Large intestine (tissue), 3 donors: ENCODE measurements at regions not wholly inside any gene's neighbourhood (a gene's known extent, or its start where the extent isn't known, plus 50 kb on each side); places are given as distances from the start of the nearest gene placed in this dataset.

Experiments used
- DNase-seq, 2 donors: peaks; one replicate each; pipeline versions ENCODE4 v3.0.0 to v3.0.0-alpha.2; 2013
- H3K27ac ChIP-seq: one replicate; pipeline ENCODE4 v1.5.1; 2013; ENCODE audit warnings: low read length
- H3K27me3 ChIP-seq: 2 replicates; pipeline ENCODE4 v1.6.1; 2013; ENCODE audit warnings: low read length; ENCODE audit not compliant: control insufficient read depth, insufficient read depth
- H3K36me3 ChIP-seq: 2 replicates; pipeline ENCODE4 v1.6.1; 2013; ENCODE audit warnings: low read length; ENCODE audit not compliant: control insufficient read depth, insufficient read depth
- H3K4me1 ChIP-seq: one replicate; pipeline ENCODE4 v1.6.1; 2013; ENCODE audit warnings: low read length; ENCODE audit not compliant: control insufficient read depth, insufficient read depth
- H3K4me3 ChIP-seq: one replicate; pipeline ENCODE4 v1.5.1; 2013; ENCODE audit warnings: low read length
- H3K9me3 ChIP-seq: one replicate; pipeline ENCODE4 v1.6.1; 2013; ENCODE audit warnings: mild to moderate bottlenecking, low read depth, low read length, moderate library complexity; ENCODE audit not compliant: control insufficient read depth
- WGBS: methylation state at CpG from one replicate; pipeline ENCODE4 v1.1.5; 2013; ENCODE audit warnings: low lambda C conversion rate; ENCODE audit not compliant: insufficient coverage; 5-methylcytosine and 5-hydroxymethylcytosine counted together

DNA sequence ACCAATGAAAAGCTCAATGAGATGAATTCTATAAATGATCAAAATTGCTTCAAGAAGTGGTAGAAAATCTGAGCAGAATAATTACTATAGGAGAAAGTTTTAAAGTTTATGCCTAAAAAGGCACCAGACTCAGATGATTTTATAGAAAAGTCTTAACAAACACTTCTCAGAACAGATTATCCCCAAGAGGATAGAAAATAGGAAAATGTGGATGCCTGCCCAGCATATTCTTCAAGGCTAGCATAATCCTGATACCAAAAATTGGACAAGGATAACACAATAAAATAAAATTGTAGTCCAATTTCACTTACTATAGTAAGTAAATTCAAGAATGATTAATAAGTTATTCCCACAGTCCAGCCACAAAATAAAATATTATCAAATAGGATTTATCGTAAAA lies 397.0 kb downstream of the NR2F1-AS1 start:
- no peak for DNase-seq
- Histone ChIP-seq H3K27ac (no peak overlapping the region), H3K27me3 (no peaks in the 10 kb centered on the region), H3K36me3 (no peaks in the 10 kb centered on the region), H3K4me3 (no peak overlapping the region), H3K4me1 (no peaks in the 10 kb centered on the region), H3K9me3 (no peaks in the 10 kb centered on the region)
- WGBS: 100% methylated on average over 1 of the region's 1 CpG

DNA sequence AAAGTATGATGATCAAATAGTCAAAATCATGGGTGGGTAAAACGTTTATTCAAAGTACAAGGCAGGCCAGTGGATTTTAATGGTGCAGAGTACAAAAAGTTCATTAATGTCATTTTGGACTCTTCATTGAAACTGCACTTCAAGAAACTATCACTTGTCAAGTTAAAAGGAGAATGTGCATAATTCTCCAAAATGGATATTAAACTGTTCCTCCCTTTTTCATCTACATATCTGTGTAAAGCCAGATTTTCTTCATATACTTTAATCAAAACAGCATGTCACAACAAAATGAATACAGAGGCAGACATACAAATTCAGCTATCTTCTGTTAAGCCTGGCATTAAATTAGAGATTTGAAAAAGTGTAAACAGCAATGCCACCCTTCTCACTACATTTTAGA lies 401.6 kb downstream of the NR2F1-AS1 start:
- no peak overlapping the region for H3K27ac ChIP-seq
- no peak for DNase-seq
- H3K4me1 ChIP-seq: no peaks in the 10 kb centered on the region
- H3K9me3 ChIP-seq: no peaks in the 10 kb centered on the region
- no peaks in the 10 kb centered on the region for H3K36me3 ChIP-seq
- no peaks in the 10 kb centered on the region for H3K27me3 ChIP-seq
- no CpG with 5 or more reads among the region's 1 CpG for WGBS
- no peak overlapping the region for H3K4me3 ChIP-seq

DNA sequence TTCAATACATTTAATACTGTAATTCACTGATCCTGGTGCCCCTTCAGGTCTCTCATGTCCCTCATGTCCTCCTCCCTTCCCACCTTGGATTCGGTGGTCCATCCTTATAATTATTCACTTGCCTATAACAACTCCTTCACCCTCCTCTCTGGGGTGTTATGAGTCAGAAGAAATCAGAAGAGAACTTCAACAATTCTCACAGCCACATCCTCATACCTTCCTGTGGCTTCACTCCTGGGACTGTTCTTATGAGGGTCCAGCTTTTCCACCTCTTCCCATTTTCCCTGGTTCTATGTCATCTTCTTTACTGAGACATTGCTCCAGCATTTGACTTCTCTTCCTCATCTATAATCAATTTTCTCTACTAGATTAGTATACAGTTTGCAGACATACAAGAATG lies 406.1 kb downstream of the NR2F1-AS1 start:
- no peaks in the 10 kb centered on the region for H3K4me1 ChIP-seq
- no peak overlapping the region for H3K27ac ChIP-seq
- H3K36me3 ChIP-seq: no peaks in the 10 kb centered on the region
- WGBS: 100% methylated on average over 1 of the region's 1 CpG
- H3K9me3 ChIP-seq: no peaks in the 10 kb centered on the region
- H3K4me3 ChIP-seq: no peak overlapping the region
- no peaks in the 10 kb centered on the region for H3K27me3 ChIP-seq
- DNase-seq: no peak

DNA sequence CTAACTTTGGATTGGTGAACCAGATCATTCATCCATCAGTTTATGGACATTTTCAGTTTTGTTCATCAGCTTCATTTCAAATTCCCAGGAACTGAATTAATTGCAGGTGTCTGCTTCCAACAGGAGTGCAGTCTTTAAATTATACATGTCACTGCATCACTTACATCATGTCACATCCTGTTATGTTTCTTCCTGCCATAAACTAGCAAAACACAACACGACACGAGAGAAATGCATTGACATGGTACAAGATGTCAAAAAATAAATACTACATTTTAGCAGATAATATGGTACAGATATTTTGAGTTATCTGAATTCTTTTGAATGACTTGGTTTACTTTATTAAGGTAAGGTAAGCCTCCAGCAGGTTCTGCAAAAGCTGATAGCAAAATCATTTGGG lies 415.5 kb downstream of the NR2F1-AS1 start:
- H3K36me3 ChIP-seq: no peaks in the 10 kb centered on the region
- no peak overlapping the region for H3K27ac ChIP-seq
- WGBS: no CpG with 5 or more reads among the region's 2 CpGs
- no peaks in the 10 kb centered on the region for H3K9me3 ChIP-seq
- H3K4me3 ChIP-seq: no peak overlapping the region
- no peaks in the 10 kb centered on the region for H3K27me3 ChIP-seq
- DNase-seq: no peak
- H3K4me1 ChIP-seq: no peaks in the 10 kb centered on the region

DNA sequence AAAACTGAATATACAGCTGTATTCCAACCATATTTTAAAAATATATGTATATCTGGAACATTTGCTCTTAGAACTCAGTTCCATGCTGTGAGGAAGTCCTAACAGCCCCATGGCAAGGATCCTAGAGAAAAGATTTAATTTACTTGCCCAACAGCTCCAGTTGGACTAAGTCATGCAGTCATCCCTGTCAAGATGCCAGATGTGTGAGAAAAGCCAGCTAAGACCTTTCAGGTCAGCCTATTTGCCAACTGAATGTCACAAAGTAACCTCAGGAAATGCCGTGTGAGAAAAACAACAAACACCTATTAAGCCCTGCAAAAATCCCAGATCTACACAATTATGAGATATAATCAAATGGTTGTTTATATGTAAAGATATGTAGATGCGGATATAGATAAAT lies 416.3 kb downstream of the NR2F1-AS1 start:
- Histone ChIP-seq H3K4me3 (no peak overlapping the region), H3K9me3 (no peaks in the 10 kb centered on the region), H3K36me3 (no peaks in the 10 kb centered on the region), H3K4me1 (no peaks in the 10 kb centered on the region), H3K27me3 (no peaks in the 10 kb centered on the region), H3K27ac (no peak overlapping the region)
- no peak for DNase-seq
- 80% methylated on average over 2 of the region's 2 CpGs for WGBS

DNA sequence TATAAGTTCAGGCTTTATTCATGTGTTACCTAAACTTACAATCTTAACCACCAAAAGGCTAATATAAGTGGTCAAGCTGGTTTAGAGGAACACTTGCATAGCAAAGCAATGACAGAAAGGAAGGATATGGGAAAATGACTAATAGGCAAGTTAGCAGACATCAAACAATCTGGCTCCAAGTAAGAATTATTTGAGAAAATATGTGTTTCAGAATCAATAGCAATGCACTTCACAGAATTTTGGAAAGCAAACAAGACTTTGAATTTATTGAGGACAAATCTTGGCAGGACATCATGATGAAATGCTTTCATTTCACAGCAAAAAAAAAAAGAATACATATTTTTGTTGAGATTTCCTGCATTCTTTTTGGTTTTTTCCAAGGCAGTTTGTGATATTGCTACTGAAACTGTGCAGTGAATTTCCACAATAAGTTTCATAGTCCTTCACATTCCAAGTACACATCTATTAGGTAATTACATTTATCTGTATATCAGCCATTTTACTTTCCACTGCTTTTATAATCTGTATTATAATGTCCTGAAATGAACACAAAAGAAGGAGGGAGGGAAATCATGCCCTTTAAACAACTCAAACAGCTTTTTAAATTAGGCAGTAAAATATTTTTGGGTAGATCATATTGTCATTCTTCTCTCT lies 417.9 kb downstream of the NR2F1-AS1 start:
- Histone ChIP-seq H3K4me1 (no peaks in the 10 kb centered on the region), H3K4me3 (no peak overlapping the region), H3K27me3 (no peaks in the 10 kb centered on the region), H3K36me3 (no peaks in the 10 kb centered on the region), H3K9me3 (no peaks in the 10 kb centered on the region), H3K27ac (no peak overlapping the region)
- DNase-seq: no peak

DNA sequence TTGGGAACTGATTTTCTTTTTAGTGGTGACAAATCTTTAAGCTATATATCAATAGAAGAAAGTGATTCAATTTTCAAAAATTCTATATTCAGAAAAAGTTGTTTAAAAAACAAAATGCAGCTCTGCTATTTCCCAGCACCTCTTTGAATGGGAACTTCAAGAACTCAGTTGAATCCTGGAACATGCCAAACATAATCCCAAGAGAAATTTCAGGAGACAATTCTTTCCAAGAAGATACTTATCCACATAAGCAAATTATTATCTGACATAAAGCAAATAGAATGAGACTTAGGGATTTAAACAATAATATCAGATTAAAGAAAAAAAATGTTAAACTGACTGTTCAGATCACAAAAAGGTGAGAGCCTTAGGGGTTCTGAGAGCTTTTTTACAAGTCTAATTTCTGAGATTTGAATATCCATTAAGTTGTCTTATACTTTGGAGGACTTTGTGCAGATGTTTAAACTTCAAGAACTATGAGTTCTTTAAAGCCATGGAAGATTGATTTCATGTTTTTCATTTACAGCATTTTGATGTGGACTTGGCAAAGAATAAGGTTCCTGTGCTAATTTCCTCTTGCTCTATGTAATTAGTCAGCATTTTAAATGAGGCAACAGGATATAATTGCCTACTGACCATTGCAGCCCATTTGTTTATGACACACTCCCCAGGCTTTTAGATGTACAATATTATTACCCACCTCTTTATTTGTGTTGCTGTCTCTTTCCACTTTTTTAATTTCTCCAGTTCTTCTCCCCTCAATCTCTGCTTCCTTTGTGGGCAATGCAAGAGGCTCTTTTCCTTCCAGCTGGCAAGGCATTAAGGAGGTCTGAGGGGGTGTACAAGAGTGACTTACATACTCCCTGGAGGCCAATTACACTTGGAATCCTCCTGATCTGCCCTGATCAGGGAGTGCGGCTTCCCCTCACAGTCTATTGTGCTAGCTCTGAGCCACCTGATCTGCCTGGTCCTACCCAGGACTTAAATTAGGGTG lies 419.1 kb downstream of the NR2F1-AS1 start:
- DNase-seq: no peak
- H3K4me3 ChIP-seq: no peak overlapping the region
- H3K27me3 ChIP-seq: no peaks in the 10 kb centered on the region
- no peaks in the 10 kb centered on the region for H3K4me1 ChIP-seq
- no CpG with 5 or more reads among the region's 1 CpG for WGBS
- H3K36me3 ChIP-seq: no peaks in the 10 kb centered on the region
- no peak overlapping the region for H3K27ac ChIP-seq
- H3K9me3 ChIP-seq: no peaks in the 10 kb centered on the region

DNA sequence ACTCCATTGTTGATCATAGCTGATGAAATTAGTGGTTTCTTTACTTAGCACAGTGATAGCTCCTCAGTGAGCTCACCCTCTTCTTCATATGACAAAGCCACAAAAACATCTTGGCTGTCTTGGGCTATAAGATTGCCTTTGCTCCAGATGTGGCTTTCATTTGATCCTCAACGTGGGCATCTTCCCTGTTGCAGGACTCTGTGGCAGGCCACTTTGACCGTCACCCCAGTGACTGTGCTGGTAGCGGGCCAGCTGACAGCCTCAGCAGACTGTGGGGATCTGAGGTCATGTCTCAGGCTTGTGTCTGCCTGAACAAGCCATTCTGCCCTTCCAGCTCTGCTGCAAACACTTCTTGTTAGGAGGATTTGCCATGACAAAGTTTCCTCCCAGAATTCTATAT lies 422.2 kb downstream of the NR2F1-AS1 start:
- WGBS: no CpG with 5 or more reads among the region's 3 CpGs
- Histone ChIP-seq H3K27me3 (no peaks in the 10 kb centered on the region), H3K27ac (no peak overlapping the region), H3K4me3 (no peak overlapping the region), H3K9me3 (no peaks in the 10 kb centered on the region), H3K36me3 (no peaks in the 10 kb centered on the region), H3K4me1 (no peaks in the 10 kb centered on the region)
- DNase-seq: no peak

DNA sequence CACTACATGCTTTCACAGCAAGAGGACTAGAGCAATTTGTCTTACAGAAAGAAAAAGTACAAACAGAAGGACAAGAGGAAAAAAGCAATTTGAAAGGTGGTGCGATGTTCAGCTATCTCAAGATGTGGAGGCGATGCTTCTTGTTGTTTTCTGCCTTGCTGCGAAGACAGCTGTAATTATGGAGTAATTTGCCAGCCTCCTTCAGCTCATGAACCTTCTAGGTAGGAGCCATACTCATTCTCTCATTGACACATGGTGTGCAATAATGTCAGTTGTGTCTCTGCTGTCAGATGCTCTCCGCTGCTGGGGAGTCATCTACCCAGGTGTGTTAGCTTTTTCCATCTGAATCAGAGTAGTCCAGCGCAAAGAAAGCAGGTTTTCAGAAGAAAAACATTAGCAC lies 424.5 kb downstream of the NR2F1-AS1 start:
- Histone ChIP-seq H3K36me3 (no peaks in the 10 kb centered on the region), H3K27ac (no peak overlapping the region), H3K4me3 (no peak overlapping the region), H3K9me3 (no peaks in the 10 kb centered on the region), H3K27me3 (no peaks in the 10 kb centered on the region), H3K4me1 (no peaks in the 10 kb centered on the region)
- WGBS: 100% methylated on average over 1 of the region's 5 CpGs
- no peak for DNase-seq

DNA sequence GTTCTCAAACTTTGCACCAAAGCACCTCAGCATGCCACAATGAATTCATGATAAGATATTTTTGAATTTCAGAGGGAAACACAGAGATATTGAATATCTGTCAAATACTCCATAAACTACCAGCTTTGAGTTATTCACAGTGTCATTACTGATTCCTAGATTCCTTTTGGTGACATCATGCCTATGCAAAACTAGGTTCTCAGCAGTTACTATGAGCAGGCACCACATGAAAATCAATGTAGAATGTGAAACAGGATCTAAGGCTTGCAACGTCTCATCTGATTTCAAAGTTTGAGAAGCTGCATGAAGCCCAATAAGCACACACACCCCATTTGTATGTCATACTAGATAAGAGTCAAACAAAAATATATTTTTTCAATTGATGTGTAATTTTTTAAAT lies 426.5 kb downstream of the NR2F1-AS1 start:
- Histone ChIP-seq H3K36me3 (no peaks in the 10 kb centered on the region), H3K9me3 (no peaks in the 10 kb centered on the region), H3K4me1 (no peaks in the 10 kb centered on the region), H3K27ac (no peak overlapping the region), H3K27me3 (no peaks in the 10 kb centered on the region), H3K4me3 (no peak overlapping the region)
- DNase-seq: no peak
- 67% methylated on average over 1 of the region's 1 CpG for WGBS
